Left ventricle myocardium inferior (tissue), 1 donor: ENCODE measurements at regions not wholly inside any gene's neighbourhood (a gene's known extent, or its start where the extent isn't known, plus 50 kb on each side); places are given as distances from the start of the nearest gene placed in this dataset.
"Not testable (repeated sequence)": the region's sequence is repeated elsewhere in the genome, so short reads cannot be mapped to it uniquely, and the experiment has no call there.

Experiments used
- DNase-seq: peaks from one replicate; pipeline ENCODE4 v3.0.0-alpha.2; 2020
- H3K27ac ChIP-seq: fragments of 200-600 bp; replicated peaks from 2 replicates; pipeline ENCODE4 v1.8.0; 2021
- H3K27me3 ChIP-seq: fragments of 200-600 bp; 2 replicates; pipeline ENCODE4 v1.8.0; 2021; ENCODE audit warnings: low read depth
- H3K36me3 ChIP-seq: fragments of 200-600 bp; 2 replicates; pipeline ENCODE4 v1.8.0; 2021
- H3K4me1 ChIP-seq: fragments of 200-600 bp; 2 replicates; pipeline ENCODE4 v1.8.0; 2021
- H3K4me3 ChIP-seq: fragments of 200-600 bp; 2 replicates; pipeline ENCODE4 v1.8.0; 2021; ENCODE audit warnings: mild to moderate bottlenecking, moderate library complexity
- H3K9me3 ChIP-seq: fragments of 200-600 bp; replicated peaks from 2 replicates; pipeline ENCODE4 v1.8.0; 2021
- intact Hi-C: fragments of 100-400 bp; cut with micrococcal nuclease; formaldehyde crosslinking; loops from one replicate; pipeline ENCODE4 v1.11.0; 2022
- TF ChIP-seq, protein P1 (sequence below): fragments of 200-600 bp; IDR thresholded peaks from 2 replicates; pipeline ENCODE4 v1.8.0; 2021; ENCODE audit warnings: antibody characterized with exemption, mild to moderate bottlenecking, borderline replicate concordance
- donor health status: DM: no; HTN: yes; CAD: no; lungs with severe emphysema.

DNA sequence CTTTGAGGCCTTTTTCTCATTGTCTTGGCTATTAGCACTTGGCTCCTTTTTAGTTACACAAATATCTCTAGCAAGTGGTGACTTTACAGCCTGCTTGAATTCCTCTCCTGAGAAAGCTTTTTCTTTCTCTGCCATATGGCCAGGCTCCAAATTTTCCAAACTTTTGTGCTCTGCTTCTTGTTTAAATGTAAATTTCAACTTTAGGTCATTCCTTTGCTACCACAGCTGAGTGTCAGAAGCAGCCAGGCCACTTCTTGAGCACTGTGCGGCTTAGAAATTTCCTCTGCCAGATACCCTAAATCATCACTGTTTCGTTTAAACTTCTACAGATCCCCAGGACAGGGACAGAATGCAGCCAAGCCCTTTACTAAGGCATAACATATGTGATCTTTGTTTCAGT, 222.4 kb downstream of the FBXO8 start:
- intact Hi-C loops, result no loop called here
- TF ChIP-seq, protein P1, sequence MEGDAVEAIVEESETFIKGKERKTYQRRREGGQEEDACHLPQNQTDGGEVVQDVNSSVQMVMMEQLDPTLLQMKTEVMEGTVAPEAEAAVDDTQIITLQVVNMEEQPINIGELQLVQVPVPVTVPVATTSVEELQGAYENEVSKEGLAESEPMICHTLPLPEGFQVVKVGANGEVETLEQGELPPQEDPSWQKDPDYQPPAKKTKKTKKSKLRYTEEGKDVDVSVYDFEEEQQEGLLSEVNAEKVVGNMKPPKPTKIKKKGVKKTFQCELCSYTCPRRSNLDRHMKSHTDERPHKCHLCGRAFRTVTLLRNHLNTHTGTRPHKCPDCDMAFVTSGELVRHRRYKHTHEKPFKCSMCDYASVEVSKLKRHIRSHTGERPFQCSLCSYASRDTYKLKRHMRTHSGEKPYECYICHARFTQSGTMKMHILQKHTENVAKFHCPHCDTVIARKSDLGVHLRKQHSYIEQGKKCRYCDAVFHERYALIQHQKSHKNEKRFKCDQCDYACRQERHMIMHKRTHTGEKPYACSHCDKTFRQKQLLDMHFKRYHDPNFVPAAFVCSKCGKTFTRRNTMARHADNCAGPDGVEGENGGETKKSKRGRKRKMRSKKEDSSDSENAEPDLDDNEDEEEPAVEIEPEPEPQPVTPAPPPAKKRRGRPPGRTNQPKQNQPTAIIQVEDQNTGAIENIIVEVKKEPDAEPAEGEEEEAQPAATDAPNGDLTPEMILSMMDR, result no peak
- no peak overlapping the region for H3K27ac ChIP-seq

DNA sequence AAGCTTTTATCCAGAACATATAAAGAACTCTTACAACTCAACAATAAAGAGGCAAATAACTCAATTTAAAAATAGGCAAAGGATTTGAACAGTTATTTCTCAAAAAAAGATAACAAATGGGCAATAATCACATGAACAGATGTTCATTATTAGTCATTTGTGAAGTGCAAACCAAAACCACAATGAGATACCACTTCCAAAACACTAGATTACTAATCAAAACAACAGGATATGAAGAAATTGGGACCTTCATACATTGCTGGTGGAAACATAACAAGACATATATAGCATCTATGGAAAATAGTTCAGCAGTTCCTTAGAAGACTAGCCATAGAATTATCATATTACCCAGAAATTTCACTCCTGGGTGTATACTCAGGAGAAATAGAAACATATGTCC, 224.6 kb downstream of the FBXO8 start:
- no peak for DNase-seq
- intact Hi-C loops, result no loop called here
- Histone ChIP-seq H3K27ac (no peak overlapping the region), H3K36me3 (no peaks in the 10 kb centered on the region), H3K4me3 (no peak overlapping the region), H3K27me3 (no peaks in the 10 kb centered on the region), H3K4me1 (no peaks in the 10 kb centered on the region), H3K9me3 (peaks cover 10% of the 10 kb centered on the region)
- TF ChIP-seq, protein P1, result no peak

More for the DNA sequence above, 222.4 kb downstream of the FBXO8 start:
- no peaks in the 10 kb centered on the region for H3K36me3 ChIP-seq
- no peaks in the 10 kb centered on the region for H3K4me1 ChIP-seq
- DNase-seq, result no peak
- H3K27me3 ChIP-seq, result no peaks in the 10 kb centered on the region
- no peak overlapping the region for H3K4me3 ChIP-seq
- peaks cover 10% of the 10 kb centered on the region for H3K9me3 ChIP-seq

DNA sequence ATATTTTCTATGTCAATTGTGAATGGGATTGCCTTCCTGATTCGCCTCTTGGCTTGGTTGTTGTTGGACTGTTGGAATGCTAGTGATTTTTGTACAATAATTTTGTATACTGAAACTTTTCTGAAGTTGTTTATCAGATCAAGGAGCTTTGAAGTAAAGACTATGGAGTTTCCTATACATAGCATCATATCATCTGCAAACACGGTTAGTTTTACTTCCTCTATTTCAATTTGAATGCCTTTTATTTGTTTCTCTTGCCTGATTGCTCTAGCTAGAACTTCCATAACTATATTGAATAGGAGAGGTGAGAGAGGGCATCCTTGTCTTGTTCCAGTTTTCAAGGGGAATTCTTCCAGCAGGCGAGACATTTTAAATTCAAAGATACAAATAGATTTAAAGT, 226.5 kb downstream of the FBXO8 start:
- no peaks in the 10 kb centered on the region for H3K36me3 ChIP-seq
- TF ChIP-seq, protein P1, result no peak
- DNase-seq, result no peak
- intact Hi-C loops, result no loop called here
- H3K27me3 ChIP-seq, result no peaks in the 10 kb centered on the region
- no peak overlapping the region for H3K4me3 ChIP-seq
- H3K27ac ChIP-seq, result no peak overlapping the region
- peaks cover 10% of the 10 kb centered on the region for H3K9me3 ChIP-seq
- H3K4me1 ChIP-seq, result no peaks in the 10 kb centered on the region

DNA sequence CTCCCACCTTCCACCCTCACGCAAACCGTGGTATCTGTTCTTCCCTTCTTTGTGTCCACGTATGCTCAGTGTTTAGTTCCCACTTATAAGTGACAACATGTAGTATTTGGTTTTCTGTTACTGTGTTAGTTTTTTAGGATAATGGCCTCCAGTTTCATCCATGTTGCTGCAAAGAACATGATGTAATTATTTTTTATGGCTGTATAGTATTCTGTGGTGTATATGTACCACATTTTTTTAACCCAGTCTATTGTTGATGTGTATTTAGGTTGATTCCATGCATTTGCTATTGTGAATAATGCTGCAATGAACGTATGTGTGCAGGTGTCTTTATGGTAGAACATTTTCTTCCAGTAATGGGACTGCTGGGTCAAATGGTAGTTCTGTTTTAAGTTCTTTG, 228.1 kb downstream of the FBXO8 start:
- intact Hi-C loops, result no loop called here
- no peaks in the 10 kb centered on the region for H3K4me1 ChIP-seq
- no peaks in the 10 kb centered on the region for H3K27me3 ChIP-seq
- no peak for DNase-seq
- no peaks in the 10 kb centered on the region for H3K36me3 ChIP-seq
- peaks cover 2% of the 10 kb centered on the region for H3K9me3 ChIP-seq
- no peak overlapping the region for H3K4me3 ChIP-seq
- no peak overlapping the region for H3K27ac ChIP-seq
- TF ChIP-seq, protein P1, result no peak

DNA sequence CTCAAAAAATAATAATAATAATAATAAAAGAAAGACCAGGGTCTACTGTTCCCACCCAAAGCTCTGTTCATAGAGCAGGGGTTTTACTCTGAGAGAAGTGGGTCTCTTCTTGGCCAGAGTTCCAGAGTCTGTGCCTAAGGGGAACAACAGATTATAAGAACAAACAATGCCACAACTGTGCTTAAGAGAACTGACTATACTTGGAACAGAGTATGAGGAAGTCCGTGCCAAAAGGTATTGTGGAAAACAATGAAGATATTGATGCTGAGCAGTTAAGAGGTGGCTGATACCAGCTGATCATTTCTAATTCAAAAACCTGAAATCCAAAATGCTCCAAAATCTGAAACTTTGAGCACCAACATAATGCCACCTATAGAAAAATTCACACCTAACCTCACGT, 229.6 kb downstream of the FBXO8 start:
- intact Hi-C loops, result no loop called here
- TF ChIP-seq, protein P1, result no peak
- H3K4me3 ChIP-seq, result no peak overlapping the region

DNA sequence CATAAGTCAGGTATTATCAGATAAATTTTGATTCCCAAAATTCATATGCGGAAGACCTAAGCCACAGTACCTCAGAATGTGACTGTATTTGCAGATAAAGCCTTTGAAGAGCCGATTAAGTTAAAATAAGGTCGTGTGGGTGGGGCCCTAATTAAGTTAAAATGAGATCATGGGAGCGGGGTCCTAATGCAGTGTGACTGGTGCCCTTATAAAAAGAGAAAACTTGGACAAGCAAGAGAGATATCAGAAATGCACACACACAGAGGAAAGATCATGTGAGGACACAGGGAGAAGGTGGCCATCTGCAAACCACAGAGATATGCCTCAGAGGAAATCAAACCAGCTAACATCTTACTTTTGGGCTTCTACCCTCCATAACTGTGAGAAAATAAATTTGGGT, 236.1 kb downstream of the FBXO8 start:
- peaks cover 6% of the 10 kb centered on the region for H3K4me1 ChIP-seq
- H3K27ac ChIP-seq, result no peak overlapping the region
- H3K27me3 ChIP-seq, result no peaks in the 10 kb centered on the region
- H3K4me3 ChIP-seq, result no peak overlapping the region
- intact Hi-C loops, result no loop called here
- peaks cover 4% of the 10 kb centered on the region for H3K9me3 ChIP-seq
- no peak for DNase-seq
- TF ChIP-seq, protein P1, result no peak
- H3K36me3 ChIP-seq, result no peaks in the 10 kb centered on the region

More for the DNA sequence above, 229.6 kb downstream of the FBXO8 start:
- H3K9me3 ChIP-seq, result no peaks in the 10 kb centered on the region
- no peaks in the 10 kb centered on the region for H3K36me3 ChIP-seq
- DNase-seq, result no peak
- H3K27ac ChIP-seq, result no peak overlapping the region
- no peaks in the 10 kb centered on the region for H3K27me3 ChIP-seq
- no peaks in the 10 kb centered on the region for H3K4me1 ChIP-seq

DNA sequence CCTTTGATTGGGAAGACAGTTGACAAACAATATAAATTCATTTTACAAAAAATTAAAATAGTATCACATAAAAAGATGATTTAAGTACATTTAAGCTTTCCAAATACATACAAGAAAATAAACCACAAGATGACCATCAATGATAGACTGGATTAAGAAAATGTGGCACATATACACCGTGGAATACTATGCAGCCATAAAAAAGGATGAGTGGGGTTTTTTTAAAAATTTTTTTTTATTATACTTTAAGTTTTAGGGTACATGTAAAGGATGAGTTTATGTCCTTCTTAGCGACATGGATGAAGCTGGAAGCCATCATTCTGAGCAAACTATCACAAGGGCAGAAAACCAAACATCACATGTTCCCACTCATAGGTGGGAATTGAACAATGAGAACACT, 237.6 kb downstream of the FBXO8 start:
- H3K27me3 ChIP-seq, H3K27ac ChIP-seq, H3K4me1 ChIP-seq, H3K9me3 ChIP-seq, H3K4me3 ChIP-seq, H3K36me3 ChIP-seq, intact Hi-C loops, DNase-seq: not testable (repeated sequence)
